ENCODE measurements at regions not wholly inside any gene's neighbourhood (a gene's known extent, or its start where the extent isn't known, plus 50 kb on each side); places are given as distances from the start of the nearest gene placed in this dataset.

DNA sequence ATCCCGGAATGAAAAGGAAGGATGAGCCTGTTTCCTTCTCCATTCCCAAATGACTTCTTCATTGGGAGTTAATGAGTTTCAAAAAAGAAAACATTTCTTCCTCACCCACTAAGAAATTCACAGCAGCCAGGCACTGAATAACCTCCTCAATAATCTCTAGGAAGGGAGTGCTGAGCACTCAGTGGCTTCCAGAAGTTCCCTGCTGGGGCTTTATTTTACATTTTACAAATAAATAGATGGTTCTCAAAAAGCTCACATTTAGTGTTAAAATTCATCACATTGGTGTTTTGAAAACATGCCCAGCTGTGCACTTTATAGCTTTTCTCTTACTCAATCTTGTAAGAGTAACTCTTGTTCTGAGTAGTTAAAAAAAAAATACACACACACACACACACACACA is 148.9 kb upstream of the PFKP start:
- Mint-ChIP-seq H3K27ac (ENCODE audit: low read depth, unreplicated experiment) (no peak overlapping the region), H3K4me3 (ENCODE audit: unreplicated experiment) (no peak overlapping the region), H3K27me3 (ENCODE audit: insufficient read depth, unreplicated experiment) (peaks cover 65% of the 10 kb centered on the region), H3K9me3 (ENCODE audit: unreplicated experiment) (no peaks in the 10 kb centered on the region), H3K36me3 (ENCODE audit: insufficient read depth, unreplicated experiment) (no peaks in the 10 kb centered on the region), H3K4me1 (ENCODE audit: insufficient read depth, unreplicated experiment) (no peaks in the 10 kb centered on the region)
- DNase-seq (ENCODE audit: unreplicated experiment) = no peak
- intact Hi-C loops (cut with micrococcal nuclease) = no loop called here
- ChIA-PET CTCF (no interaction called here), POLR2A (no interaction called here)
- TF ChIP-seq, protein P1, sequence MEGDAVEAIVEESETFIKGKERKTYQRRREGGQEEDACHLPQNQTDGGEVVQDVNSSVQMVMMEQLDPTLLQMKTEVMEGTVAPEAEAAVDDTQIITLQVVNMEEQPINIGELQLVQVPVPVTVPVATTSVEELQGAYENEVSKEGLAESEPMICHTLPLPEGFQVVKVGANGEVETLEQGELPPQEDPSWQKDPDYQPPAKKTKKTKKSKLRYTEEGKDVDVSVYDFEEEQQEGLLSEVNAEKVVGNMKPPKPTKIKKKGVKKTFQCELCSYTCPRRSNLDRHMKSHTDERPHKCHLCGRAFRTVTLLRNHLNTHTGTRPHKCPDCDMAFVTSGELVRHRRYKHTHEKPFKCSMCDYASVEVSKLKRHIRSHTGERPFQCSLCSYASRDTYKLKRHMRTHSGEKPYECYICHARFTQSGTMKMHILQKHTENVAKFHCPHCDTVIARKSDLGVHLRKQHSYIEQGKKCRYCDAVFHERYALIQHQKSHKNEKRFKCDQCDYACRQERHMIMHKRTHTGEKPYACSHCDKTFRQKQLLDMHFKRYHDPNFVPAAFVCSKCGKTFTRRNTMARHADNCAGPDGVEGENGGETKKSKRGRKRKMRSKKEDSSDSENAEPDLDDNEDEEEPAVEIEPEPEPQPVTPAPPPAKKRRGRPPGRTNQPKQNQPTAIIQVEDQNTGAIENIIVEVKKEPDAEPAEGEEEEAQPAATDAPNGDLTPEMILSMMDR (IDR thresholded peaks at IDR 0.05; ENCODE audit: unreplicated experiment) = no peak
- BruUV-seq (replicated peaks) = no TSS peak

DNA sequence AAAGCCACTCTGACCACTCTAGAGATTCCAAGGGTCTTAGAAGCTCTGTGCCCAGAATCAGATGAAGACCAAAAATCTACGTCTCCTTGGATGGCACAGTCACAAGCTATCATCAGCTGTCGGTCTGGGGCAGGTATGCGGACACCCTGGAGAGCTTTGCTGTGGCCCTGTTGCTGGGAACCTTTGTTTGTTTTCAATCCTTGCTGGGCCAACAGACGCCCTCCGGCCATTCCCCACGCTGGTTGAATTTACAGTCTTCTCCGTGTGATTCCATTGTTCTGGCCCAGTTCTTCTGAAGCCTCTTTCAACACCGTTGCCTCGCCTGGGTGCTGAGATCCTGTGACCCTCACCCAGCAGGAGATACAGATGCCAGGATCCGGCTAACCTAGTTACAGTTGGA is 149.4 kb upstream of the PFKP start:
- ChIA-PET CTCF (no interaction called here), POLR2A (no interaction called here)
- Mint-ChIP-seq H3K4me1 (ENCODE audit: insufficient read depth, unreplicated experiment) (no peaks in the 10 kb centered on the region), H3K9me3 (ENCODE audit: unreplicated experiment) (no peaks in the 10 kb centered on the region), H3K36me3 (ENCODE audit: insufficient read depth, unreplicated experiment) (no peaks in the 10 kb centered on the region), H3K27me3 (ENCODE audit: insufficient read depth, unreplicated experiment) (peaks cover 64% of the 10 kb centered on the region), H3K27ac (ENCODE audit: low read depth, unreplicated experiment) (no peak overlapping the region), H3K4me3 (ENCODE audit: unreplicated experiment) (no peak overlapping the region)
- TF ChIP-seq, protein P1 (IDR thresholded peaks at IDR 0.05; ENCODE audit: unreplicated experiment) = no peak
- DNase-seq (ENCODE audit: unreplicated experiment) = no peak
- intact Hi-C loops (cut with micrococcal nuclease) = no loop called here
- no TSS peak for BruUV-seq (replicated peaks)

DNA sequence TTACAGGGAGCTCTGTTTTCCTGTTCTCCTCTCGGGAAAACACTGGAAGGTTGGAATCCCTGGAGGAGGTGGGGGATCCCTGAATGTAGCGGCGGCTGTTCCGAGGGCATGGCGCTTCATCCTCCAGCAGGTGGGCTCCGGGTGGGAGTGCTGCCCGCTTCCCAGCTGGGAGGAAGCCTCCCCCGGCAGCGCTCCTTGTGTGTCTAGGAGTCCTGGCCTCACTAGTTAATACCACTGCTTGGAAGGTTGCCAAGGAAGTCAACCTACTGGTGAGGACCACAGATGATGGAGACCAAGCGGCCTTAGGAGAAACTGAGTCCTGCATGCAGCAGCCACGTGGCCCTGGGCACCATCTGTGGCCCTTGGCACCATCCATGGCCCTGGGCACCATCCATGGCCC is 151.9 kb upstream of the PFKP start:
- Mint-ChIP-seq H3K4me1 (ENCODE audit: insufficient read depth, unreplicated experiment) (no peaks in the 10 kb centered on the region), H3K36me3 (ENCODE audit: insufficient read depth, unreplicated experiment) (no peaks in the 10 kb centered on the region), H3K27ac (ENCODE audit: low read depth, unreplicated experiment) (no peak overlapping the region), H3K27me3 (ENCODE audit: insufficient read depth, unreplicated experiment) (peaks cover 51% of the 10 kb centered on the region), H3K4me3 (ENCODE audit: unreplicated experiment) (no peak overlapping the region), H3K9me3 (ENCODE audit: unreplicated experiment) (no peaks in the 10 kb centered on the region)
- no TSS peak for BruUV-seq (replicated peaks)
- intact Hi-C loops (cut with micrococcal nuclease) = no loop called here
- TF ChIP-seq, protein P1 (IDR thresholded peaks at IDR 0.05; ENCODE audit: unreplicated experiment) = no peak
- CTCF ChIA-PET = no interaction called here
- DNase-seq (ENCODE audit: unreplicated experiment) = no peak
- POLR2A ChIA-PET = no interaction called here

DNA sequence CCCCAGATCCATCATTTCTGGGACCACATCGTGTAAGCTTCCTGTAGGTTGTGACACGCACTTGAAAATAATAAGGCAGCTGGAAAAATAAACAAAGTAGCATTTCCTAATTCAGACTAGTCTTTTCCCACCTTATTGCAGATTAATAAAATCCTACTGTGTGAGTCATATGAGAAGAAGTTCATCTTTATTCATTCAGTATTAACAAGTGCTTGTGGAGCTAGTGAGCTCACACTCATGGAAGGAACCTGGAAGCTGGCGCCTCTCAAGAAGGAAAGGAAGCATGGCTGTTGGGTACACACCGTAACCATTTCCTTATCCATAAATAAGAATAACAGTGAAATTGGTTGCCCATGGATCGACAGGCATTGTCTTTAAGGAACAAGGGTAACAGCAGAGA is 152.6 kb upstream of the PFKP start:
- H3K36me3 Mint-ChIP-seq (ENCODE audit: insufficient read depth, unreplicated experiment) = no peaks in the 10 kb centered on the region
- TF ChIP-seq, protein P1 (IDR thresholded peaks at IDR 0.05; ENCODE audit: unreplicated experiment) = no peak
- peaks cover 44% of the 10 kb centered on the region for H3K27me3 Mint-ChIP-seq (ENCODE audit: insufficient read depth, unreplicated experiment)
- ChIA-PET CTCF (interaction anchor here (0.5 kb wide), 2 partner anchors 75 to 113 kb away, joined by 3 to 4 read pairs; no protein-coding TSS in a partner anchor), POLR2A (interaction anchor here (1.0 kb wide), 1 partner anchor 14 kb away, joined by 3 read pairs; no protein-coding TSS in a partner anchor)
- BruUV-seq (replicated peaks) = no TSS peak
- no peak overlapping the region for H3K4me3 Mint-ChIP-seq (ENCODE audit: unreplicated experiment)
- no peaks in the 10 kb centered on the region for H3K9me3 Mint-ChIP-seq (ENCODE audit: unreplicated experiment)
- no peak overlapping the region for H3K27ac Mint-ChIP-seq (ENCODE audit: low read depth, unreplicated experiment)
- intact Hi-C loops (cut with micrococcal nuclease) = no loop called here
- no peak for DNase-seq (ENCODE audit: unreplicated experiment)
- H3K4me1 Mint-ChIP-seq (ENCODE audit: insufficient read depth, unreplicated experiment) = no peaks in the 10 kb centered on the region

Data from MCF 10A (cell line).